Neural progenitor cell (in vitro differentiated cells): ENCODE measurements at regions not wholly inside any gene's neighbourhood (a gene's known extent, or its start where the extent isn't known, plus 50 kb on each side); places are given as distances from the start of the nearest gene placed in this dataset.

Source experiments
- EZH2 ChIP-seq: fragments of 200-600 bp; sonication (generic); IDR thresholded peaks from 2 replicates; pipeline ENCODE4 v1.6.1; 2017; ENCODE audit warnings: antibody characterized with exemption, mild to moderate bottlenecking, moderate library complexity
- TF ChIP-seq, protein P1 (sequence below): fragments of 200-600 bp; sonication (generic); IDR thresholded peaks from 2 replicates; pipeline ENCODE4 v1.5.1; 2017; ENCODE audit warnings: antibody characterized with exemption, mild to moderate bottlenecking

DNA sequence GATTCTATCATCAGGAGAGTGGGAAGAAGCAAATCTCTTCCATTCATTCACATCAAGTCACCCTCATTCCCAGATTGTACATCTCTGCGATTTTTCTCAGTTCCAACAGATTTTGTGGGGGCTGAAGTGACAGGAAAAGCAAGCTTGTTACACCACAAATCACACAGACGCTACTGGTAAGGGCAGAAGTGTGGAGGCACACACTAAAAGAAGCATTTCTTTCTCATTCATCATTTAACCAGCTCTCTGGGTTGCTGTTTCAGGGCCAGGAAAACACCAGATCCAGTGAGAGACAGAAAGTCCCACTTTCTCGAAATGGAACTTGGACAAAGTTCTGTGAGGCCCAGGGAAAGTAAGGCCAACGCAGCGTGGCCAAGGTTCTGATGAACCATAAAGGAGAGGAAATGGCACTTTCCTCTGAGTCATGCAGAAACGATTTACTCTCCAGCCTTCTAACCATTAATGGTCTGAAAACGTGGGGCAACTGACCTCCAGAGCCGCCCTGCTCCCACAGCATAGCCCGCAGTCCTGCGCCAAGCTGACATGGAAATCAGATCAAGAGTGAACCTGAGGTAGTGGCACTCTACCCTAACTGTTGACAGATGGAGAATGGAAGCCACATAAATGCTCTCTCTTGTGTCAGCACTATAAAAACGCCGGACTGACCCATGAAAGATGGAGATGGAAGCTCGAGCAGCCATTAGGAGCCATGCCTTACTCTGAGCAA, 191.0 kb downstream of the C1D start:
- TF ChIP-seq, protein P1, sequence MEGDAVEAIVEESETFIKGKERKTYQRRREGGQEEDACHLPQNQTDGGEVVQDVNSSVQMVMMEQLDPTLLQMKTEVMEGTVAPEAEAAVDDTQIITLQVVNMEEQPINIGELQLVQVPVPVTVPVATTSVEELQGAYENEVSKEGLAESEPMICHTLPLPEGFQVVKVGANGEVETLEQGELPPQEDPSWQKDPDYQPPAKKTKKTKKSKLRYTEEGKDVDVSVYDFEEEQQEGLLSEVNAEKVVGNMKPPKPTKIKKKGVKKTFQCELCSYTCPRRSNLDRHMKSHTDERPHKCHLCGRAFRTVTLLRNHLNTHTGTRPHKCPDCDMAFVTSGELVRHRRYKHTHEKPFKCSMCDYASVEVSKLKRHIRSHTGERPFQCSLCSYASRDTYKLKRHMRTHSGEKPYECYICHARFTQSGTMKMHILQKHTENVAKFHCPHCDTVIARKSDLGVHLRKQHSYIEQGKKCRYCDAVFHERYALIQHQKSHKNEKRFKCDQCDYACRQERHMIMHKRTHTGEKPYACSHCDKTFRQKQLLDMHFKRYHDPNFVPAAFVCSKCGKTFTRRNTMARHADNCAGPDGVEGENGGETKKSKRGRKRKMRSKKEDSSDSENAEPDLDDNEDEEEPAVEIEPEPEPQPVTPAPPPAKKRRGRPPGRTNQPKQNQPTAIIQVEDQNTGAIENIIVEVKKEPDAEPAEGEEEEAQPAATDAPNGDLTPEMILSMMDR, result no peak
- TF ChIP-seq EZH2, result no peak
